HEK293T (cell line): ENCODE measurements at regions not wholly inside any gene's neighbourhood (a gene's known extent, or its start where the extent isn't known, plus 50 kb on each side); places are given as distances from the start of the nearest gene placed in this dataset.

ENCODE experiments used
- ARNT ChIP-seq: fragments of 450-650 bp; IDR thresholded peaks from 2 replicates; pipeline ENCODE4 v1.6.1; 2017; ENCODE audit warnings: mild to moderate bottlenecking
- BHLHE40 ChIP-seq: fragments of 450-650 bp; IDR thresholded peaks from 2 replicates; pipeline ENCODE4 v1.6.1; 2016; ENCODE audit warnings: mild to moderate bottlenecking, moderate library complexity, borderline replicate concordance
- CTBP1 ChIP-seq: fragments of 450-650 bp; IDR thresholded peaks from 2 replicates; pipeline ENCODE4 v1.6.1; 2016; ENCODE audit warnings: borderline replicate concordance
- ELF4 ChIP-seq: fragments of 450-650 bp; IDR thresholded peaks from 2 replicates; pipeline ENCODE4 v1.6.1; 2017; ENCODE audit warnings: antibody characterized with exemption
- FOXK2 ChIP-seq: fragments of 450-650 bp; IDR thresholded peaks from 2 replicates; pipeline ENCODE4 v1.6.1; 2016; ENCODE audit warnings: mild to moderate bottlenecking
- L3MBTL2 ChIP-seq: fragments of 450-650 bp; conservative IDR thresholded peaks from 2 replicates; pipeline ENCODE4 v1.6.1; 2016; ENCODE audit warnings: mild to moderate bottlenecking
- SP1 ChIP-seq: fragments of 450-650 bp; IDR thresholded peaks from 2 replicates; pipeline ENCODE4 v1.6.1; 2017
- TARDBP ChIP-seq: fragments of 450-650 bp; IDR thresholded peaks from 2 replicates; pipeline ENCODE4 v1.6.1; 2016
- ZNF384 ChIP-seq: fragments of 450-650 bp; IDR thresholded peaks from 2 replicates; pipeline ENCODE4 v1.6.1; 2016

DNA sequence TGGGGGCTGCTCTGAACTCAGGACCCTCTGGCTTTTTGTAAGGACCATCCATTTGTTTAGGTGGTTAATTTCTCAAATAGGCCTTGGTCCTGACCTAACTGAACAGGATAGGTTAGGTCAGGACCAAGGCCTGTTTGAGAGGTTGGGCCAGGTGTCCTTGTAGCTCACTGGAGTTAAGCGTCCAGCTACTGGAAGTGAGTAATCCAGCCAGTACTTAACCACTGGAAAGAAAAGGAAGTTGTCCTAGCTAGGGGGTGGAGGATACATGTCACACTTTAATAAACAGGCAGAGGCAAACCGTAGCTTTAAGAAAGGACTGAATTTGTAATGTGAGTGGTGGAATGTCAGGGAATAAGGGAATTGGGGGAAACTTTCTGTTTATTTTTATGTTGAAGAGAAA is 96.0 kb downstream of the GPR85 start:
- TF ChIP-seq ELF4: no peak
- TF ChIP-seq FOXK2: no peak
- TF ChIP-seq BHLHE40: no peak
- TF ChIP-seq ARNT: no peak
- no peak for TF ChIP-seq SP1
- TF ChIP-seq L3MBTL2: no peak
- TF ChIP-seq CTBP1: no peak
- TF ChIP-seq TARDBP: no peak
- TF ChIP-seq ZNF384: no peak
